Stimulated activated CD4-positive, alpha-beta T cell treated with anti-CD3 and anti-CD28 coated beads, TNF-alpha, amount 100 ng/mL, for 24 hours (primary cell): ENCODE measurements at regions not wholly inside any gene's neighbourhood (a gene's known extent, or its start where the extent isn't known, plus 50 kb on each side); places are given as distances from the start of the nearest gene placed in this dataset.
A peak's percentile ranks its signal among the peaks of the same experiment; 100 is the strongest.
"Not testable (repeated sequence)": the region's sequence is repeated elsewhere in the genome, so short reads cannot be mapped to it uniquely, and the experiment has no call there.

Experiments used
- DNase-seq, 3 experiments: peaks; one replicate each; pipeline ENCODE4 v3.0.0-alpha.2; 2020; ENCODE audit warnings: low read depth in 3 of 3

DNA sequence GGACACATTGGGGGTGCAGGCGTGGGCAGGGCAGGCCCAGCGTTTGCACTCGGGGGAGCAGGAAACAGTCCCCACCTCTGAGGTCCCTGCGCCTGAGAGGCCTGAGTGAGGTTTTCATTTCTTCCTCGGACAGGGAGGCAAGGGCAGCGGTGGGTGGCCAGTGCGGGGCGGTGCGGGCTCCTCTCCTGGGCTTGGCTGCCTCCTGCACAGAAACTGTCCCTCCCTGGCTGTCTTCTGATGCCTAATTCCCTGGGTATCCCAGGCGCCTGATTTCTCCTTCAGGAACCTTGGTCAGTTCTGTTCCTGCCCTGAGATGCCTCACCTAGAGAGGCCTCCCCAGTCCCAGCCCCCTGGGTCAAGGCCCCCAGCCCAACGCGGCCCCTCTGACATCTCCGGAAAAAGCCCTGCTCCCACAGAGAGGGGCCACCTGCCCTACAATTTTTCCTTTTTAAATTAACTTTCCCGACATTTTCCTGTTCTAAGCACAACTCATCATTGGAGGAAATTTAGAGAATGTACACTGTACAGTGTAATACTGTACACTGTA is 260.3 kb downstream of the ADGRD1 start:
- DNase-seq, result no peak

- not testable (repeated sequence) for DNase-seq
These were observed 261.2 kb downstream of the ADGRD1 start for GRCh38 chr12:131214936-131215335.

DNA sequence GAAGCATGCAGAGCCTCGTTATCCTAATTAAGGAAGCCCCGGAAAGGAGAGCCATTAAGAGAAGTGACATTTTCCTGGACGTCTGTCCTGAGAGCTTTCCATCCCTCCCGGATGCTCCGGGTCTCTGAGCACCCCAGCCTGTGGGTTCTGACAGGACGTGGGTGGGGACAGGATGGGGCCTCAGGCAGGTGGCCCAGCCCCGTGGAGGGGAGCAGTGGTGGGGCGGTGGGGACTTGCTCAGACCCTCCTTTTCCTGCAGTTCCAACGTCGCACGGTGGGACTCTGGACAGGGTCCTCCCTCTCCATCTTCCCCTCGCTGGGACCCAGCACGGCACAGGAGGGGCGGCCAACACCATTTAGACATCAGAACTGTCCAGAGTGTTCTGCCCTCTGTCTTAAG is 262.9 kb downstream of the ADGRD1 start:
- not testable (repeated sequence) for DNase-seq

DNA sequence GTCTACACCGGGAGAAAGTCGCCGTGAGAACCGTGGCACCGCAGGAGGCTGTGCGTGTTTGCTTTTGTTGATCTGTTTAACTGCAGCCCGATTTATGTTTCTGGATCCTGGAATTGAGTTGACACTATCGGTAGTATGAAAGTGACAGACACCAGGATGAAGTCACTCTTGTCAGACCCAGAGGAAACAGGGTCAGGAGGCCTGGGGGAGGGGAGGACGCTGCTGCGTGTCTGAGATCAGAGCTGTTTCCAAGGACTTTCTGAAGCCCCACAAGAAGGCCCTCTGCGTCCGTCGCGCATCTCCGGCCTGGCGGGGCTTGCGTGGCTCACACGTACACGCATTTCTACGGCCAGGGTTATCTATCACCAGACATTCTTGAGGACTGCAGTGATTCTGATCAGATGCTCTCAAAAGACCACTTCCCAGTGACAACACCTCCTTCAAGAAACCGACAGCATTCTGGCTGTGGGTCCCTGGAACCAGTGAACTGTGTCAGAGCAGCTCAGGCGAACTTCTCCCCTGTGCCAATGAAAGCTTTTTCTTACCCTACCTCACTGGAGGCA is 263.4 kb downstream of the ADGRD1 start:
- no peak for DNase-seq

GRCh38 chr12:131218026-131218922 is 264.6 kb downstream of the ADGRD1 start:
- DNase-seq, result no peak

- no peak for DNase-seq
These were observed 265.4 kb downstream of the ADGRD1 start for GRCh38 chr12:131218923-131219669.

GRCh38 chr12:131219670-131220330 is 266.1 kb downstream of the ADGRD1 start:
- no peak for DNase-seq

DNA sequence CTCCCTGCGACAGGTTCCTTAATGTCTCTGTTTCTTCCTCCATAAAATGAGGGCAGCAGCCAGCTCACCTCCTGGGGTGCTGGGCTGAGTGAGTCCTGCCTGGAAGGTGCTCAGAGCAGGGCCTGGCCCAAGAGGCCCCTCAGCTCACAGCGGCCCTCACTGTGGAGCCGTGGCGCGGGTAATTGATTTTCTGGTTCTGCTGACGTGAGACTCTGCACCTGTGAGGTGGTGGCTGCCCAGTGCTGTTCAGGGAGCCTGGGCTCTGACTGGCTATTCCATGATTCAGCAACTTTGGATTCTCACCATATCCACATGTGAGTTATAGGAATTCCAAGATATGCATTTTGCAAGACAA is 266.6 kb downstream of the ADGRD1 start:
- DNase-seq, result no peak

DNA sequence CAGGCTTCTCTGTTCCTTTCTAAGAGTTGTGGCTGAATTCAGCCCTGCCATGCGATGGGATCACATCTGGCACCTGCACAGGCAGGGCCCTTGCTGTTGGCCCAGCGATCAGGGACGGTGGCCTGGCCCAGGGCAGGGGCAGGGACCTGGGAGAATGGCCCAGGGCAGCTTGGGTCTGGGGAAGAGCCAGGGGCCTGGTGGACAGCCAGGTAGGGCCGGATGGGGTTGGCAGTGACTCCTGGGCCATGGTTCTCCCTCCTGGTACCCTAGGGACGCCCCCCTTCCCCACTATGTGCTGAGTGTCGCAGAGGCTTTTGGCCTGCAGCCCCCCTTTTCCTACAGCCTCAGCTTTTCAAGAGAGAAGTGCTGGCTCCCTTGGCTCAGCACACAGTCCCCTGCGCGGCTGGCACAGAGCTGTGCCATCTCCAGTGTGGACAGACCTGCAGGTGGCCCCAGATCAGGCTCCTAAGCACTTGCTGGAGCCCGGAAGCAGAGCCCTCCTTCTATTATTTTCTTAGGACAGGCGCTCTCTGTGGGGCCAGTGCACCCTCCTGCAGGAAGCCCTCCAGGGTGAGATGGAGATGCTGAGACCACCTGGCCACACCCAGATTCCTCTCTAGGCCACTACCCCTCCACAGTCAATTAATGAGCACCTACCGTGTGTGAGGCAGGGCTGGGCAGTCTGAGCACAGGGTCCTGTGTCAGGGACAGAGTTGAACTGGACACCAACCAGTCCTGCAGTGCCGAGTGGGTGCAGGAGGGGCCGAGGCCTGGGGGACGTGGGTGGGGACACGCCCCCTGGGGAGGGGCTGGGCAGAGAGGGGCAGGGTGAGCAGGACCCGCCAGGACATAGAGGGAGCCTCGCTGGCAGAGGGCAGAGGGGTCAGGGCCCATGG is 267.6 kb downstream of the ADGRD1 start:
- no peak for DNase-seq

GRCh38 chr12:131221957-131222328 is 268.2 kb downstream of the ADGRD1 start:
- no peak for DNase-seq

DNA sequence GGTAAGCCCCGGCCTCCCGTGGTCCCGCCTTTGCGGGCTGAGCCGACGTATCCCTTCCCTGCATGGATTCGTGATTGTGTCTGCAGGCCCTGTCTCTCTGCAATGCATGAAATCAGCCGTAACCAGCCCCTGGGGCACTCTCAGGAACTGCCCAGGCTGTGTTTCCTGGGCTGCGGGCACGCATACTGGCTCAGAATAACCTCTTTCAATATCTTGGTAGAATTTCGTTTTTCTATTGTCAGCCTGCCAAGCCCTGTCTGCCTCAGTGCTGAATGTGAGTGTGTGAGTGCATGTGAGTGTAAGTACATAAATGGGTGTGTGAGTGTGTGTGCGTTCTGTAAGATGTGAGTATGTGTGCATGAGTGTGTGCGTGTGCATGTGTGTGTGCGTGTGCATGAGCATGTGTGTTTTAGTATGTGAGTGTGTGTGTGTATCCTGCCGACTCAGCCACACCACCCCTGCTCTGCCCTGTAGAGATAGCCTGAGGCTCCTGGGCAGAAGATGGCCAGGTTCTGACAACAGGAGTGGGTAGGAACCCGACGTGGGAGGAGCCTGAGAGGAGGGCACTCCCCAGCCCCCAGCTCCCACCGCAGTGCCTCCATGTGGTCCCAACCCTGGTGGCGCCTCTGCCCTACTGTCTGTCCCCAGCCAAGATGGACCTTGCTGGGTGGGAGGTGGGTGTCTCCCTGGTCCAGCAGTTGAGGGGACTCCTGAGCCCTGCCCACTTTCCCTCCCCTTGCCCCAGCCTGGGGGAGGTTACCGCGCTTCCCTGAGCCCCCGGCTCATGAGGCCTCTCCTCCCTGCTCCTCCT is 268.8 kb downstream of the ADGRD1 start:
- peak in 1 of 3 experiments; percentile 27 for DNase-seq

DNA sequence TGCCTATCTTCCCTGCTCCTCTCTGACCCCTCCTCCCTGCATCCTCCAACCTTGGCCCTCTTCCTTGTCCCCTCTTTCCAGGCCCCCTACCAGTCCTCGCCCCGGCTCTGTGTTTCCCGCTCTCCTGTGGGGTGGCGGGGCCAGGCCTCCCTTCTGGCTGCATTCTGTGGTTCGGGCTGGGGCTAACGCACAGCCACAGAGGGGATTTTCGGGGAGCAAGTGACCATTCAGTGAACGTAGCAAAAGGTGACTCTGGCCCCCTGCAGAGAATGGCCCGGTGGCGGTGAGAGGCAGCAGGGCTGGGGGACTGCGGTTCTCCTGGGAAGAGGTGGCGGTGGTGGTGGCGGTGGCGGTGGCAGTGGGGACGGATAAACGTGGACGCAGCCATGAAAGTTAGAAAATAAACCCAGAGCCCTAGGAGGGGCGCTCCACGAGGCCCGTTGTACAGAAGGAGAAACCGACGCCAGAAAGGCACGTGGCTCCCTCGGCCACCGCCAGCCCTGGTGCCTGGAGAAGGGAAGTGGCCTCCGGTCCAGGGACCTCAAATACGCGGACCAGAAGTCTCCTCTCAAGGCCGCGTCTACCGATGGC is 269.6 kb downstream of the ADGRD1 start:
- no peak for DNase-seq

DNA sequence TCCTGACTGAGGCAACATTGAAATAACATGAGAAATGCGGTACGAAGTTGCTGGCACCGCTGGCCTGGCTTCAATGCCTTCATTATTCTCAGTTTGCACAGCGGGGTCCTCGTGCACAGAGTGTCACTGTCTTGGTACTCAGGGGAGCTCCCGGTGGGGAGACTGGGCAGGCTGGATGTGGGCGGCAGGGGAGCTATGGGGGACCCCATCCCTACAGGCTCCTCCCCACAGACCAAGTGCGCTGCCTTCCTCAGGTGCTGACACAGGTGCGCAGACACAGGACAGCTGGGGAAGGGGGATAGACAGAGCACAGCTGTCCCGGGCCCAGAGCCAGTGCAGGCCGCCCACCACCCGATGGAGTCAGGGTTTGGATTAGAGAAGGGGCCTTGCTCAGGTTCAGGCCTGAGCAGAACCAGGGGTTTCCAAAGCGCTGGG is 270.1 kb downstream of the ADGRD1 start:
- no peak for DNase-seq

DNA sequence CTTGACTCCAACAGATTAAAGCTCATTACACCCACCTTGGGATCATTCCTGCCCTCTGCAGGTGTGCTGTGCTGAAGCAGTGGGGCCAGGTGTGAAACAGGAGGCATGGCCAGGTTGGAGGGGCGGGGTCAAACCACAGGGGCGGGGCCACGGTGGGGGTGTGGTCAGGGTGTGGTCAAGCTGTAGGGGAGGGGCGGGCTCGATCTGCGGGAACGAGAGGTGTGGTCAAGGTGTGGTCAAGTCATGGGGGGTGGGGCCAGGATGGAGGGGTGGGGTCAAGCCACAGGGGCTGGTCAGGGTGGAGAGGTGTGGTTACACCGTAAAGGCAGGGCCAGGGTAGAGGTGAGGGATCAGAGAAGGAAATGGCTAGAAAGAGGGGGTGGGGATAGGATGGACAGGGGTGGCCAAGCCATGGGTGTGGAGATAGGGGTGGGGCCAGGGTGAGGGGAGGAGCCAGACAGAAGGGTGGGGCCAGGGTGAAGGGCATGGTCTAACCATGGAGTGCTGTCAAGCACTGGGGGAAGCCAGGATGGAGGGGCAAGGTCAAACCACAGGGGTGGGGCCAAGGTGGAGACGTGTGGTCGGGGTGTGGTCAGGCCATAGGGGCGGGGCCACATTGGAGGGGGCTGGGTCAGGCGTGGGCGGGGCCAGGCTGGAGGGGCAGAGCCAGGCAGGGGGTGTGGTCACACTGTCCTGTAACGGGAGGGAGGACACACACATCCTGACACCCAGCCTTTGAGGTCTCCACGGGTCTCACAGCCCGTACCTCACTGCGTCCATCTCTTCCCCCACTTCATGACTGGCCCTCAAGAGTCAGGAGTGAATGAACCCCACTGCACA is 270.7 kb downstream of the ADGRD1 start:
- DNase-seq, result not testable (repeated sequence)

- not testable (repeated sequence) for DNase-seq
These were observed 271.3 kb downstream of the ADGRD1 start for GRCh38 chr12:131225066-131225380.

GRCh38 chr12:131226345-131227265 is 272.9 kb downstream of the ADGRD1 start:
- DNase-seq, result no peak

GRCh38 chr12:131227641-131228040 is 273.9 kb downstream of the ADGRD1 start:
- not testable (repeated sequence) for DNase-seq

DNA sequence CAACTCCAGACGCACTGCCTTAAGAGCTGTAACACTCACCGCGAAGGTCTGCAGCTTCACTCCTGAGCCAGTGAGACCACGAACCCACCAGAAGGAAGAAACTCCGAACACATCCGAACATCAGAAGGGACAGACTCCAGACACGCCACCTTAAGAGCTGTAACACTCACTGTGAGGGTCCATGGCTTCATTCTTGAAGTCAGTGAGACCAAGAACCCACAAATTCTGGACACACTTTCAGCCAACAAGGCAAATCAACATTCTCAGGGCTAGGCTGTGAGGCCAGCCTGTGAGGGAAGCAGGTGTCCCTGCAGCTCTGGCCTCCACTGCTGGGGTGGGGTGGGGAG is 275.3 kb downstream of the ADGRD1 start:
- not testable (repeated sequence) for DNase-seq
